ENCODE measurements at regions not wholly inside any gene's neighbourhood (a gene's known extent, or its start where the extent isn't known, plus 50 kb on each side); places are given as distances from the start of the nearest gene placed in this dataset.
A peak's percentile ranks its signal among the peaks of the same experiment; 100 is the strongest.
"Not testable (repeated sequence)": the region's sequence is repeated elsewhere in the genome, so short reads cannot be mapped to it uniquely, and the experiment has no call there.

DNA sequence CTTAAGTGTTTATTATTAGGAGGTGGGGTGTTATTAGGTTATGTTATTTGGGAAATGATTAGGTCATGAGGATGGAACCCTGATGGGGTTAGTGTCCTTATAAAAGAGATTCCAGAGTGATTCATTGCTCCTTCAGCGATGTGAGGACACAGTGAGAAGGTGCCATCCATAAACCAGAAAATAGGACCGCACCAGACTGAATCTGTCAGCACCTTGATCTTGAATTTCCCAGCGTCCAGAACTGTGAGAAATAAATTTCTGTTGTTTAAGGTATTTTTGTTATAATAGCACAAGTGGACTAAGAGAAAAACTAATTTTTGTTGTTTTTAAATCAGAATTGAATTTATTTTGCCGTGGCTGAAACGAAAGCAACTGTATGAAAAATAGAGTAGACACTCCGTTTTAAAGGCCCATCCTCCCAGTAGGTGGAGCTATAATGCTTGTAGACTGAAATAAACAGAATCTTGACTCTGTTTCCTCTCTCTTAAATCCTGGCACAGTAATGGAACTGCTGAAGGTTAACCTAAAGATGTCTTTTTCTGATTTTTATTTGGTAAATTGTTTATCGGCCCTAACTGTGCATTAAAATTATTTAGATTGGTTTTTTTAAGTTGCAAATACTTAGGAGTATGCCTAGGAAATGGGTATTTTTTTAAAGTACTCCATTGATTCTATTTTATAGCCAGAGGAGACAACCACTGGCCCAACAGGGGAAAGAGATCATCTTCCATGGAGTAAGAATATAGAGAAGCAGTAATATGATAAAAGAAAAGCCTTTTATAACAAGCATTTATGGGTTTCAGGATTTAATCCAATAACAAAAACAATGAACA, 133.2 kb upstream of the ADAMTS3 start:
- H3K27me3 ChIP-seq: no peaks in the 10 kb centered on the region
- no peaks in the 10 kb centered on the region for H3K36me3 ChIP-seq
- H3K4me1 ChIP-seq: no peaks in the 10 kb centered on the region
- peak in 1 of 2 donors; percentile 25 for DNase-seq
- H3K9me3 ChIP-seq: no peaks in the 10 kb centered on the region
- H3K4me3 ChIP-seq: peak overlapping the region; percentile 40 to 47
- intact Hi-C loops (cut with DNase I; ENCODE audit: low total_unique reads): loop anchor here (2.0 kb wide), 1 partner anchor 317 kb away; no protein-coding TSS in a partner anchor
- TF ChIP-seq, protein P1, sequence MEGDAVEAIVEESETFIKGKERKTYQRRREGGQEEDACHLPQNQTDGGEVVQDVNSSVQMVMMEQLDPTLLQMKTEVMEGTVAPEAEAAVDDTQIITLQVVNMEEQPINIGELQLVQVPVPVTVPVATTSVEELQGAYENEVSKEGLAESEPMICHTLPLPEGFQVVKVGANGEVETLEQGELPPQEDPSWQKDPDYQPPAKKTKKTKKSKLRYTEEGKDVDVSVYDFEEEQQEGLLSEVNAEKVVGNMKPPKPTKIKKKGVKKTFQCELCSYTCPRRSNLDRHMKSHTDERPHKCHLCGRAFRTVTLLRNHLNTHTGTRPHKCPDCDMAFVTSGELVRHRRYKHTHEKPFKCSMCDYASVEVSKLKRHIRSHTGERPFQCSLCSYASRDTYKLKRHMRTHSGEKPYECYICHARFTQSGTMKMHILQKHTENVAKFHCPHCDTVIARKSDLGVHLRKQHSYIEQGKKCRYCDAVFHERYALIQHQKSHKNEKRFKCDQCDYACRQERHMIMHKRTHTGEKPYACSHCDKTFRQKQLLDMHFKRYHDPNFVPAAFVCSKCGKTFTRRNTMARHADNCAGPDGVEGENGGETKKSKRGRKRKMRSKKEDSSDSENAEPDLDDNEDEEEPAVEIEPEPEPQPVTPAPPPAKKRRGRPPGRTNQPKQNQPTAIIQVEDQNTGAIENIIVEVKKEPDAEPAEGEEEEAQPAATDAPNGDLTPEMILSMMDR (IDR thresholded peaks at IDR 0.05): peak; percentile 66 to 74
- H3K27ac ChIP-seq: peak overlapping the region in 1 of 2 donors; percentile 17

DNA sequence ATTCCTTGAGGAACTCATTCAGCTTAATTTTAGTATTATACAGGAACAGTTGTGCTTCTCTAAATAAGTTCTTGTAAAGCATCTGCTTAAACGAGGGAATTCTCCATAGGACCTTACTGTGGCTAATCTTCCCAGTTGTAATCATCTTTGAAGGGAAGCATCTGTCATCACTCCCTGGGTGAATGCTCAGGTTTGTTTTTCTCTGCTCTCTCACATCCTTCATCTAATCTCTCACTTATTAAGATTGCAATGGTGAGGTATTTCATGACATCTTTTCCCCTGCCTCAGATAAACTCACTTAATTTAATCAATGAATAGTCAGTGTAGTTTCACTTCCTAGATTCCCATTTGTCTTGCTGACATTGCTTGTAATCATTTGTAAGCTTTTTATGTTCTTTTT, 121.8 kb upstream of the ADAMTS3 start:
- no peak for DNase-seq
- H3K36me3 ChIP-seq: no peaks in the 10 kb centered on the region
- no peaks in the 10 kb centered on the region for H3K9me3 ChIP-seq
- no peaks in the 10 kb centered on the region for H3K27me3 ChIP-seq
- no peak overlapping the region for H3K27ac ChIP-seq
- H3K4me1 ChIP-seq: no peaks in the 10 kb centered on the region
- TF ChIP-seq, protein P1 (IDR thresholded peaks at IDR 0.05): no peak
- no peak overlapping the region for H3K4me3 ChIP-seq
- intact Hi-C loops (cut with DNase I; ENCODE audit: low total_unique reads): no loop called here

- Histone ChIP-seq H3K27me3 (no peaks in the 10 kb centered on the region), H3K27ac (no peak overlapping the region), H3K4me3 (no peak overlapping the region), H3K4me1 (no peaks in the 10 kb centered on the region), H3K36me3 (no peaks in the 10 kb centered on the region), H3K9me3 (no peaks in the 10 kb centered on the region)
- TF ChIP-seq, protein P1 (IDR thresholded peaks at IDR 0.05): no peak
- DNase-seq: no peak
- intact Hi-C loops (cut with DNase I; ENCODE audit: low total_unique reads): no loop called here
Observed at GRCh38 chr4:72689923-72690322, 120.9 kb upstream of the ADAMTS3 start.

- intact Hi-C loops (cut with DNase I; ENCODE audit: low total_unique reads); H3K4me3 ChIP-seq; DNase-seq; H3K9me3 ChIP-seq; H3K36me3 ChIP-seq; H3K27me3 ChIP-seq; H3K4me1 ChIP-seq; H3K27ac ChIP-seq: not testable (repeated sequence)
Observed at GRCh38 chr4:72686390-72686789, 117.4 kb upstream of the ADAMTS3 start.

DNA sequence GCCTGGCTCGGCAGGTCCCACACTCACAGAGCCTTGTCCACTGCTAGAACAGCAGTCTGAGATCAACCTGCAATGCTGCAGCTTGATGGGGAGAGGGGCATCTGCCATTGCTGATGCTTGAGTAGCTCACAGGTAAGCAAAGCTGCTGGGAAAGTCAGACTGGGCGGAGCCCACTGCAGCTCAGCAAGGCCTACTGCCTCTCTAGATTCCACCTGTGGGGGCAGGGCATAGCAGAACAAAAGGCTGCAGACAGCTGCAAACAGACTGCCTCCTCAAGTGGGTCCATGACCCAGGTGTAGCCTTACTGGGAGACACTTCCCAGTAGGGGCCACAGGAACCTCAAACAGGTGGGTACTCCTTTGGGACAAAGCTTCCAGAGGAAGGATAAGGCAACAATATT, 110.6 kb upstream of the ADAMTS3 start:
- intact Hi-C loops (cut with DNase I; ENCODE audit: low total_unique reads): no loop called here
- no peaks in the 10 kb centered on the region for H3K9me3 ChIP-seq
- DNase-seq: no peak
- TF ChIP-seq, protein P1 (IDR thresholded peaks at IDR 0.05): no peak
- H3K4me1 ChIP-seq: no peaks in the 10 kb centered on the region
- no peak overlapping the region for H3K27ac ChIP-seq
- no peak overlapping the region for H3K4me3 ChIP-seq
- H3K36me3 ChIP-seq: no peaks in the 10 kb centered on the region
- no peaks in the 10 kb centered on the region for H3K27me3 ChIP-seq

DNA sequence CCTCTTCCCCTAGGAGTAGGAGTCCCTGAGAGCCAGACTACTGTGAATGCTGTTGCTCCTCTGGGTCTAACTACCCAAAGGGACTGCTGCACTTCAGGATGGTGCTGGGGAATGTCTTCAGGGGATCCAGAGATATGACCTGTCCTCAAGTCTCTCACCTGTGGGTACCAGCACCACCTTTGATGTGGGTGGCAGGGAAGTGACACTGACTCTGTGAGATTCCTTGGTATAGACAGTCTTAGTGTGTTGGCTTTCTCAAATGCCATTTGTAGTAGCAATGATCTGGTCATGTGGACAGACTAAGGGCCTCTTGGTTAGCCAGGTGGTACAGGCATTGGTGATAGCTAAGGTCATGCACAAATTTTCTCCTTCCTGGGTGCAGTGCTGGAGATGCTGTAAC, 108.9 kb upstream of the ADAMTS3 start:
- TF ChIP-seq, protein P1 (IDR thresholded peaks at IDR 0.05): no peak
- no peaks in the 10 kb centered on the region for H3K36me3 ChIP-seq
- DNase-seq: no peak
- no peaks in the 10 kb centered on the region for H3K9me3 ChIP-seq
- H3K27me3 ChIP-seq: no peaks in the 10 kb centered on the region
- no peak overlapping the region for H3K4me3 ChIP-seq
- intact Hi-C loops (cut with DNase I; ENCODE audit: low total_unique reads): no loop called here
- H3K4me1 ChIP-seq: no peaks in the 10 kb centered on the region
- H3K27ac ChIP-seq: no peak overlapping the region
